IMR-90 (cell line): ENCODE measurements at regions not wholly inside any gene's neighbourhood (a gene's known extent, or its start where the extent isn't known, plus 50 kb on each side); places are given as distances from the start of the nearest gene placed in this dataset.

ENCODE experiments used
- ATAC-seq: fragments of 200-7000 bp; cut with Tn5 transposase; 2 replicates; pipeline ENCODE4 v1.9.1; 2020; ENCODE audit warnings: low read depth, mild to moderate bottlenecking, moderate library complexity
- BruUV-seq: library from RNA; stranded (reverse); fragments of 400-500 nt; replicated peaks from 2 replicates; lab custom pipeline; 2021; lab: Mats Ljungman, UMichigan
- CTCF ChIA-PET: fragments of 300-600 bp; formaldehyde crosslinking; extraction: SDS; loops from one replicate; lab custom pipeline; 2021; ENCODE audit warnings: antibody characterized with exemption; lab: Yijun Ruan, JAX
- POLR2A ChIA-PET: fragments of 300-600 bp; sonication (Branson Sonifier 250); formaldehyde crosslinking; loops from one replicate; lab custom pipeline; 2022; ENCODE audit warnings: antibody characterized with exemption; ENCODE audit not compliant: unreplicated experiment; lab: Charles Lee
- DNase-seq: peaks from one replicate; pipeline ENCODE4 v3.0.0; 2013
- H2AFZ ChIP-seq: replicated peaks from 2 replicates; pipeline ENCODE3; 2013; ENCODE audit warnings: low read length, mild to moderate bottlenecking; ENCODE audit not compliant: poor library complexity
- H2AK5ac ChIP-seq: 2 replicates; pipeline ENCODE4 v1.6.1; 2013; ENCODE audit warnings: low read depth, low read length, inconsistent platforms
- H2AK9ac ChIP-seq: replicated peaks from 2 replicates; pipeline ENCODE3; 2013; ENCODE audit warnings: mild to moderate bottlenecking, low read depth, low read length, moderate library complexity; ENCODE audit not compliant: poor library complexity
- H2BK120ac ChIP-seq: 2 replicates; pipeline ENCODE4 v1.6.1; 2013; ENCODE audit warnings: low read depth, low read length, inconsistent platforms
- H2BK15ac ChIP-seq: 3 replicates; pipeline ENCODE4 v1.6.1; 2013; ENCODE audit warnings: low read depth, low read length, inconsistent platforms
- H2BK20ac ChIP-seq: 2 replicates; pipeline ENCODE4 v1.6.1; 2013; ENCODE audit warnings: low read depth, mild to moderate bottlenecking, inconsistent platforms, low read length, moderate library complexity
- H2BK5ac ChIP-seq: 2 replicates; pipeline ENCODE4 v1.6.1; 2013; ENCODE audit warnings: mild to moderate bottlenecking, low read depth, low read length, inconsistent platforms; ENCODE audit not compliant: poor library complexity, severe bottlenecking
- H3K14ac ChIP-seq: replicated peaks from 2 replicates; pipeline ENCODE4 v1.6.1; 2013; ENCODE audit warnings: low read depth, low read length, inconsistent platforms
- H3K18ac ChIP-seq: 2 replicates; pipeline ENCODE4 v1.6.1; 2013; ENCODE audit warnings: low read depth, low read length, control low read depth
- H3K23ac ChIP-seq: 2 replicates; pipeline ENCODE4 v1.6.1; 2013; ENCODE audit warnings: low read depth, low read length, inconsistent platforms
- H3K27ac ChIP-seq: 2 replicates; pipeline ENCODE4 v1.5.1; 2013; ENCODE audit warnings: mild to moderate bottlenecking, control low read depth, low read length; ENCODE audit not compliant: insufficient read depth
- H3K27me3 ChIP-seq: 2 replicates; pipeline ENCODE4 v1.6.1; 2013; ENCODE audit warnings: low read length; ENCODE audit not compliant: control insufficient read depth, insufficient read depth
- H3K36me3 ChIP-seq: 2 replicates; pipeline ENCODE4 v1.6.1; 2013; ENCODE audit warnings: low read length, mixed read lengths; ENCODE audit not compliant: control insufficient read depth, insufficient read depth
- H3K4ac ChIP-seq: 2 replicates; pipeline ENCODE4 v1.6.1; 2013; ENCODE audit warnings: low read depth, low read length, inconsistent platforms
- H3K4me1 ChIP-seq: 2 replicates; pipeline ENCODE4 v1.6.1; 2013; ENCODE audit warnings: low read length, mixed read lengths; ENCODE audit not compliant: control insufficient read depth, insufficient read depth
- H3K4me2 ChIP-seq: 2 replicates; pipeline ENCODE4 v1.6.1; 2013; ENCODE audit warnings: low read depth, mild to moderate bottlenecking, control low read depth, low read length, moderate library complexity
- H3K4me3 ChIP-seq: 2 replicates; pipeline ENCODE4 v1.5.1; 2013; ENCODE audit warnings: low read depth, mild to moderate bottlenecking, control low read depth, low read length, moderate library complexity; ENCODE audit not compliant: insufficient read depth
- H3K56ac ChIP-seq: 2 replicates; pipeline ENCODE4 v1.6.1; 2013; ENCODE audit warnings: low read length, inconsistent platforms; ENCODE audit not compliant: insufficient read depth; ENCODE audit errors: extremely low read depth
- H3K79me1 ChIP-seq, 2 experiments: 2 replicates each; pipeline ENCODE4 v1.6.1; 2013; ENCODE audit warnings: low read length in 2 of 2, inconsistent platforms in 1 of 2, low read depth in 1 of 2
- H3K9ac ChIP-seq: 2 replicates; pipeline ENCODE4 v1.6.1; 2013; ENCODE audit warnings: low read depth, low read length, control low read depth
- H3K9me1 ChIP-seq: 2 replicates; pipeline ENCODE4 v1.6.1; 2013; ENCODE audit warnings: low read length, inconsistent platforms; ENCODE audit not compliant: insufficient read depth
- H3K9me3 ChIP-seq: 2 replicates; pipeline ENCODE4 v1.6.1; 2013; ENCODE audit warnings: low read length; ENCODE audit not compliant: control insufficient read depth, insufficient read depth
- H4K20me1 ChIP-seq: 2 replicates; pipeline ENCODE4 v1.6.1; 2013; ENCODE audit warnings: low read length, inconsistent platforms; ENCODE audit not compliant: insufficient read depth
- H4K5ac ChIP-seq: 2 replicates; pipeline ENCODE4 v1.6.1; 2013; ENCODE audit warnings: mild to moderate bottlenecking, low read depth, low read length, control low read depth
- H4K8ac ChIP-seq, 2 experiments: 2 replicates each; pipeline ENCODE4 v1.6.1; 2013; ENCODE audit warnings: low read depth in 2 of 2, low read length in 2 of 2, control low read depth in 1 of 2, inconsistent platforms in 1 of 2
- H4K91ac ChIP-seq: 2 replicates; pipeline ENCODE4 v1.6.1; 2013; ENCODE audit warnings: low read depth, low read length, inconsistent platforms; ENCODE audit not compliant: insufficient read depth
- BHLHE40 ChIP-seq: fragments of 150-350 bp; IDR thresholded peaks from 2 replicates; pipeline ENCODE4 v1.6.1; 2016; ENCODE audit warnings: mild to moderate bottlenecking, low read depth, low read length
- CEBPB ChIP-seq: IDR thresholded peaks from 2 replicates; pipeline ENCODE4 v1.6.1; 2012; ENCODE audit warnings: low read depth, low read length, improper control_type of control experiment
- CHD1 ChIP-seq: IDR thresholded peaks from 2 replicates; pipeline ENCODE4 v1.6.1; 2012; ENCODE audit warnings: low read depth, low read length, improper control_type of control experiment
- CTCF ChIP-seq: conservative IDR thresholded peaks from 2 replicates; pipeline ENCODE4 v1.5.1; 2012; ENCODE audit warnings: mild to moderate bottlenecking, low read depth, low read length, improper control_type of control experiment
- FOS ChIP-seq: fragments of 150-350 bp; IDR thresholded peaks from 2 replicates; pipeline ENCODE4 v1.6.1; 2016; ENCODE audit warnings: low read depth, low read length
- MAFK ChIP-seq: IDR thresholded peaks from 2 replicates; pipeline ENCODE4 v1.6.1; 2012; ENCODE audit warnings: low read depth, low read length, improper control_type of control experiment
- MAZ ChIP-seq: IDR thresholded peaks from 2 replicates; pipeline ENCODE4 v1.6.1; 2012; ENCODE audit warnings: low read depth, mild to moderate bottlenecking, low read length, improper control_type of control experiment, moderate library complexity, borderline replicate concordance
- MXI1 ChIP-seq: IDR thresholded peaks from 2 replicates; pipeline ENCODE4 v1.6.1; 2012; ENCODE audit warnings: low read depth, mild to moderate bottlenecking, low read length, moderate library complexity, borderline replicate concordance
- NFE2L2 ChIP-seq: fragments of 150-350 bp; IDR thresholded peaks from 2 replicates; pipeline ENCODE4 v1.6.1; 2016; ENCODE audit warnings: low read depth, mild to moderate bottlenecking, low read length
- POLR2A ChIP-seq: IDR thresholded peaks from 2 replicates; pipeline ENCODE4 v1.6.1; 2012; ENCODE audit warnings: mild to moderate bottlenecking, low read depth, low read length
- RAD21 ChIP-seq: IDR thresholded peaks from 2 replicates; pipeline ENCODE4 v1.6.1; 2012; ENCODE audit warnings: low read length, improper control_type of control experiment
- RCOR1 ChIP-seq: IDR thresholded peaks from 2 replicates; pipeline ENCODE4 v1.6.1; 2012; ENCODE audit warnings: mild to moderate bottlenecking, low read length, improper control_type of control experiment; ENCODE audit not compliant: insufficient replicate concordance
- RFX5 ChIP-seq: IDR thresholded peaks from 2 replicates; pipeline ENCODE4 v1.8.0; 2012; ENCODE audit warnings: low read depth, mild to moderate bottlenecking, low read length, moderate library complexity
- SMC3 ChIP-seq: fragments of 150-350 bp; IDR thresholded peaks from 2 replicates; pipeline ENCODE4 v1.6.1; 2016; ENCODE audit warnings: low read depth, mild to moderate bottlenecking, antibody characterized with exemption, low read length, moderate library complexity
- WGBS, 2 experiments: methylation state at CpG; one replicate each; pipeline versions ENCODE4 v1.1.5 to v1.1.7; 2013; ENCODE audit warnings: missing lambda C conversion rate in 2 of 2; ENCODE audit not compliant: insufficient read length in 1 of 2; ENCODE audit errors: extremely low coverage in 2 of 2; 5-methylcytosine and 5-hydroxymethylcytosine counted together
- dilution Hi-C: fragments of 300-500 bp; cut with HindIII; formaldehyde crosslinking; loops from one replicate; pipeline ENCODE4 v1.14.3; 2018; ENCODE audit warnings: low sequenced_read_pairs; ENCODE audit not compliant: unreplicated experiment
- in situ Hi-C: fragments of 300-500 bp; cut with MboI; formaldehyde crosslinking; loops from 3 replicates; pipeline ENCODE4 v1.14.3; 2019; ENCODE audit warnings: low sequenced_read_pairs, inconsistent platforms, mixed read lengths
- intact Hi-C: fragments of 100-400 bp; cut with micrococcal nuclease; formaldehyde crosslinking; loops from 2 replicates; pipeline ENCODE4 v1.10.0; 2022
- TF ChIP-seq, protein P1 (sequence below): fragments of 150-350 bp; IDR thresholded peaks from 2 replicates; pipeline ENCODE4 v1.6.1; 2017; ENCODE audit warnings: mild to moderate bottlenecking, antibody characterized with exemption, low read length, low read depth
- TF ChIP-seq, protein P2 (sequence below): fragments of 150-350 bp; IDR thresholded peaks from 2 replicates; pipeline ENCODE4 v1.6.1; 2016; ENCODE audit warnings: low read depth, mild to moderate bottlenecking, low read length, moderate library complexity, borderline replicate concordance

DNA sequence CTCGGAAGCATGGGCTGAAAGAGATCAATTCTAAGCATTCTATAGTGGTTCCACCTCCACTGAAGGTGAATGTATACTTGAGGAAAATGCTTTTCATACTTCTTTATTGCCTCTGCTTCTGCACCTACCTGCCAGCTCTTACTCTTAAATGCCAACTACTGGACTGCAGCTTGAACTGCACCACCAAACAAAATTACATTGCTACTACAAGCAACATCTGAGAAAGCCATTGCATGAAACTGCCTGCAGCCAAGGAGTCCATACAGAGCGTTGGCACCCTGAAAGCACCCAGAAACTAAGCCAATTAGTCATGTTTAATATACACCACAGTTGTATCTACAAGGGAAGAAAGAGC, 440.9 kb downstream of the BTBD3 start:
- Histone ChIP-seq H3K23ac (no peak overlapping the region), H2BK120ac (no peak overlapping the region), H3K18ac (no peak overlapping the region), H2BK20ac (no peak overlapping the region), H4K91ac (no peak overlapping the region), H3K9ac (no peak overlapping the region), H2BK15ac (no peak overlapping the region), H3K4me2 (no peak overlapping the region), H3K79me1 (no peaks in the 10 kb centered on the region), H4K5ac (no peak overlapping the region), H3K27me3 (no peaks in the 10 kb centered on the region), H3K9me1 (no peaks in the 10 kb centered on the region), H2AK9ac (no peak overlapping the region), H3K27ac (no peak overlapping the region), H3K14ac (no peak overlapping the region), H3K9me3 (peaks cover 11% of the 10 kb centered on the region; the same call in 1 of the 2 replicates), H3K56ac (no peak overlapping the region), H3K36me3 (no peaks in the 10 kb centered on the region), H4K20me1 (no peaks in the 10 kb centered on the region), H3K4me3 (no peak overlapping the region), H2BK5ac (no peak overlapping the region), H3K4me1 (no peaks in the 10 kb centered on the region), H4K8ac (no peak overlapping the region), H2AK5ac (no peak overlapping the region), H2AFZ (no peak overlapping the region), H3K4ac (no peak overlapping the region)
- BruUV-seq, result no TSS peak
- CTCF ChIA-PET, result no interaction called here
- dilution Hi-C loops (no loop called here), intact Hi-C loops (no loop called here), in situ Hi-C loops (no loop called here)
- DNase-seq (no peak), ATAC-seq (no peak)
- no CpG with 5 or more reads among the region's 2 CpGs for WGBS, 2 experiments
- no peak for TF ChIP-seq CTCF
- TF ChIP-seq NFE2L2, result no peak
- no peak for TF ChIP-seq RCOR1
- TF ChIP-seq CHD1, result no peak
- TF ChIP-seq, protein P1, sequence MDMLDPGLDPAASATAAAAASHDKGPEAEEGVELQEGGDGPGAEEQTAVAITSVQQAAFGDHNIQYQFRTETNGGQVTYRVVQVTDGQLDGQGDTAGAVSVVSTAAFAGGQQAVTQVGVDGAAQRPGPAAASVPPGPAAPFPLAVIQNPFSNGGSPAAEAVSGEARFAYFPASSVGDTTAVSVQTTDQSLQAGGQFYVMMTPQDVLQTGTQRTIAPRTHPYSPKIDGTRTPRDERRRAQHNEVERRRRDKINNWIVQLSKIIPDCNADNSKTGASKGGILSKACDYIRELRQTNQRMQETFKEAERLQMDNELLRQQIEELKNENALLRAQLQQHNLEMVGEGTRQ, result no peak
- TF ChIP-seq SMC3, result no peak
- no peak for TF ChIP-seq RAD21
- no peak for TF ChIP-seq MXI1
- no peak for TF ChIP-seq FOS
- TF ChIP-seq CEBPB, result no peak
- no peak for TF ChIP-seq BHLHE40
- TF ChIP-seq, protein P2, sequence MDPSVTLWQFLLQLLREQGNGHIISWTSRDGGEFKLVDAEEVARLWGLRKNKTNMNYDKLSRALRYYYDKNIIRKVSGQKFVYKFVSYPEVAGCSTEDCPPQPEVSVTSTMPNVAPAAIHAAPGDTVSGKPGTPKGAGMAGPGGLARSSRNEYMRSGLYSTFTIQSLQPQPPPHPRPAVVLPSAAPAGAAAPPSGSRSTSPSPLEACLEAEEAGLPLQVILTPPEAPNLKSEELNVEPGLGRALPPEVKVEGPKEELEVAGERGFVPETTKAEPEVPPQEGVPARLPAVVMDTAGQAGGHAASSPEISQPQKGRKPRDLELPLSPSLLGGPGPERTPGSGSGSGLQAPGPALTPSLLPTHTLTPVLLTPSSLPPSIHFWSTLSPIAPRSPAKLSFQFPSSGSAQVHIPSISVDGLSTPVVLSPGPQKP, result no peak
- TF ChIP-seq POLR2A, result no peak
- no peak for TF ChIP-seq RFX5
- no peak for TF ChIP-seq MAFK
- TF ChIP-seq MAZ, result no peak
- POLR2A ChIA-PET, result no interaction called here
